Left ventricle myocardium superior (tissue), 1 donor: ENCODE measurements at regions not wholly inside any gene's neighbourhood (a gene's known extent, or its start where the extent isn't known, plus 50 kb on each side); places are given as distances from the start of the nearest gene placed in this dataset.

ENCODE experiments used
- ATAC-seq: fragments of 200-7000 bp; cut with Tn5 transposase; one replicate; pipeline ENCODE4 v1.9.1; 2020; ENCODE audit warnings: mild to moderate bottlenecking, moderate library complexity
- DNase-seq: peaks from one replicate; pipeline ENCODE4 v3.0.0-alpha.2; 2020
- intact Hi-C: fragments of 100-400 bp; cut with micrococcal nuclease; formaldehyde crosslinking; loops from one replicate; pipeline ENCODE4 v1.11.0; 2022
- donor health status: DM: no; HTN: yes; CAD: no; lungs with severe emphysema.

DNA sequence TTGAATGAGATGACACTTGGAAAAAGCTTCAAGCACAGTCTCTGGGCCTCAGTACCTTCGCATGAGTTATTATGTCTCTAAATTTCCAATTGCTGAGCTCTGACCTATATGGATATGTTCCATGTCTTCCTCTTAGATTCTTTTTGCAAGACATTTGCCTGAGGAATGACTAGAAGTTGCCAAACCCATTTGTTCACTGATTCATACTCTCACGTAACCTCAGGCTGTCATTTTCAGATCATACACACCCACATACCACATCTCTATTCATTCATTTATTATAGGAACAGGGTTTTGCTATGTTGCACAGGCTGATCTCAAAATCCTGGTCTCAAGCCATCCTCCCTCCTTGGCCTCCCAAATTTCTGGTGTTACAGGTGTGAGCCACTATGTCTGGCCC, 2137.1 kb upstream of the TENM3 start:
- ATAC-seq (no peak), DNase-seq (no peak)
- intact Hi-C loops = no loop called here

DNA sequence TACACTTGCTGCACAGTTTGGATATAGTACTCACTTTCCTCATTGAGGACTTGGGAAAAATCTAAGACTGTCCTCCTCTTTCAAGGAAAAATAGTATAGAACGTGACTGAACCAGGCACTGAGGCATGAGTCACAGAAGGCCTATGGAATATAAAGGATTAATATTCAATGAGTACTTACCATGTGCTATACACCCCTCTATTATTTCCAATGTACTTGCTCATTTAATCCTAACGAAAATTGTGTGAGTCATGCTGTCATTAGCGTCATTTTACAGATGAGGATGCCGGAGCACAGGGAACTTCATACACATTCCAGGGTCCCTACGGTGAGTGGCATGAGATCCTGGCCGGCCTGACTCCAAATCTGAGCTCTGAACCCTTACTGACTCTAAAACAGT, 2136.2 kb upstream of the TENM3 start:
- intact Hi-C loops = no loop called here
- DNase-seq (no peak), ATAC-seq (no peak)

DNA sequence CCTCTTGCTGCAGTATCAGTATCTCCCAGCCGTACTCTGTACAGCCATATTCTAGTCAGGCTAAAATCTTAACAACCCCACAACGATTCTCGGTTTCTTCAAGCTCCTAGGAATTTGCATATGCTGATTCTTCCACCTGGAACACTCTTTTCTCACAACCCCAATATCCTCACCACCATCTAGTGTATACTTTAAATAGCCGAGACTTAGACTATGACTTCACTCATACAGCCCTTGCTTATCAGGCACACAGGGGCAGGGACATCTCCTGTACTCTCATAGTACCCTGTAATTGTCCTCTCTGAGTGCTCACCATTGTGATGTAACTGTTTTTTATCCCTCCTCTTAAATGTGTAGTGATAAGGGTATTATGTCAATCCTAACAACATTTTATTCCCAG, 2126.4 kb upstream of the TENM3 start:
- ATAC-seq (no peak), DNase-seq (no peak)
- intact Hi-C loops = no loop called here

DNA sequence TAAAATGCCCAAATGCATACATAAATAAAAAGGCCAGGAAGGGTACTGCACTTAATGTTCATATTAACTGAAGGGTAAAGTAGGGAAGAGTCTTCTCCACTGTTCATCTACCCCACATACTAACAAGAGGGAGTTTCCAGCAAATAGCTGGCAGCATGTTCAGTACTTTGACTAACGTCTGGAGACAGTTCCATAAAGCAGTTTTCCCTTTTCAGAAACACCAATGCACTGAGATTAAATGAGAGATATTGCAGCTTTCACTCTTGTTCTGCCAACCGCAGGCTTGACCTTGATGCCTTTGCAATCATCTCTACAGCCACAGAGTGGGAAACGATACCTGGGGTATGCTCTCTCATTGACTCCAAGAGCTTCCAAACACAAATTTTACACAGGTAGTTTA, 2123.1 kb upstream of the TENM3 start:
- DNase-seq (no peak), ATAC-seq (no peak)
- intact Hi-C loops = no loop called here

DNA sequence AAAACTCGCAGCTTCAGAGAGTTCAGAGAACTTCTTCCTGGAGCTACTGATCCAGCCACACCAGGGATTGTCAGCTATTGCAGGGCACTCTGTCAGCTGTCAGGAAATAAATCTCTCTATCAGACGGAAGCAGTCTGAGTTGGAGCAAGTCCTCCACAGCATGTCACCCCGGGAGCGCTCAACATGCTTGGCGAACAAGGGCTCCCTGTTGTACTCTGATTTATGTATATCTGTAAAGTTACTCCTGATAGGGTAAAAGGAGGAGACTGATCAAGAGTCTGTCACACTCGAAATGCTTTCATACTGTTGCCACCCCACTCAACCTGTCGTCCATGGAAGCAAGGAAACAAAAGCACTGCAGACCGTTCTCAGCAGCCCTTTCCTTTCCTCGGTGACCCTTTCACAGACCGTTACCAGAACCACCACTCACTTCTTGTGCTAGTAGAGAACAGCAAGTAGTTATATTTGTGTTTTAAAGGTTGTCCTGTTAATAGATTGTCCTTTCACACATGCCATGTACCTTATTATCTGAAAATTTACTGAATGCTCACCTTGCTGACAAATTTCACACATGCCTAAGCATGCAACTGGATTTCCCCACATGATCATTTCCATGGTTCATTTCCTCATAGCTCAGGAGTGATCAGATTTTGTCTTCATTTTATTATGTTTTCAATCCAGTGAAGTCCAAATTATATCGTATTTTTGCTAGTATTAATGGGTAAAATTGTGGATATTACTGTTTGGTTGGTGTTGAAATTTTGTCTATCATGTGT, 2108.9 kb upstream of the TENM3 start:
- no peak for ATAC-seq
- DNase-seq = no peak
- intact Hi-C loops = no loop called here

DNA sequence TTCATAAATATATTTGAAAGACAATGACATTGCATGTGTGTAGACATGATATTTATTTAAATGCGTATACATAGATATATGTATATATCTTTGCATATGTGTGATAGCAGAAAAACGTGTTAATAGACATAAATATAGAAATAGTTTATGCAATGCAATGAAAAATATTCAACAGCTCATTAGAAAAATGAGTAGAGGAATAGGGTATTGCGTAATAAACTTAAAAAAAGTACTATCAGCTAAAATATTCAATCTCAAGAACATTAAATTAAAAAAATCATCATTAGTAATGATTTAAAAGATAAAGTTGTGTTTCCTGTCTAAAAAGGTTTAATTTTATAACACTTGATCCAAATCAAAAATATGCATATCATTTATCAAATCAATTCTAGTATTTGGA, 2101.5 kb upstream of the TENM3 start:
- ATAC-seq (no peak), DNase-seq (no peak)
- intact Hi-C loops = no loop called here

DNA sequence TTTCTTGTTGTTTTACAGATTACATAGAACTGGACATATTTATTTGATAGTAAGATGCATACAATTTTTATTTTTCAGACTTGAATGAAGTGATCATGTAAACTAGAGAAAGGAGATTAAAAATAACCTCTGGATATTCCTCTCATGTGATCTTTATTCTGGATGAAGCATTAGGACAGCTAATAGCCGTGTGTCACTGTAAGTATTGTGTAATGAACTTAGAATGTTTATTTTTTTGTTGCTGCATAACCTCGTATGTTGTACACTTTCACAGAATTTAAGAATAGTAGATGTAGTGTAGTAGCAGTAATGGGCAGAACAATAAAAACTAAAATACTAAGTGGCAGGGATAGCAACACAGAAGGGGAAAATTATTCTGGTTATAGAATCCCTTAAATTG, 2094.5 kb upstream of the TENM3 start:
- ATAC-seq = no peak
- intact Hi-C loops = no loop called here
- no peak for DNase-seq

DNA sequence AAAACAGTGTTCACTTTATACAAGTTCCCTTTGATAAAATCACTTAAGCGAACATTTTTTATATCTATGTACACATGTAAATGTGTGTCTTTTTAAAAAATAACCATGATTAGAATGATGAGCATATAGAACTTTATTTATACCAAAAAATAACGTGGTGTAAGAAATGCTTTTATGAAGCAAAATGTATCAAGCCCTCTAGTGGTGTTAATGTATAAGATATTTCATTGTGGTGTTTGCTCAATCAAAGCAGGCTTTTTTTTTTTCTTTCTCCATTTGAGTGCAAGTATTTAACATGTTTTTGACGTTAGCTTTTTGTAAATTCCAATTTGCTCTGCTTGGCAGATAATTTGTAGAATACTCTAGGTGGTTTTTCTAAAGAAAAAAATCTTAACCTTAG, 2092.4 kb upstream of the TENM3 start:
- intact Hi-C loops = no loop called here
- no peak for DNase-seq
- no peak for ATAC-seq

DNA sequence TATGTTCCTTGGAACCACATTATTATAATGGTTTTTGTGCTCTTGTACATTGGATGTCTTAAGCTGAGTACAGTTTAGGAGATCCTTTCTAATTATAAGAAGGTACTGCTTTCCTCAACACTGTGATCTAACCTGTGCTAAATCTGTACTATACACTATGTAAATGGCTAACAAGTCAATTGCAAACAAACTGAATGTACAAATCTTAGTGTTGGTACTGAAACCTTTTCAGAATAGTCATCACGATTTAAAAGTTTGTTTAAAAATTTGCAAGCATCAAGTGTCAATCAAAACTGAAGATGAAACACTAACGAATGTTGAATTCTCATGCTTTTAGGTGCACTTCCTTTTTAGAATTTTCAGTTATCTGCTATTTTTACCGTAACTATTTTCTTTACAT, 2090.4 kb upstream of the TENM3 start:
- DNase-seq = no peak
- no peak for ATAC-seq
- intact Hi-C loops = no loop called here

DNA sequence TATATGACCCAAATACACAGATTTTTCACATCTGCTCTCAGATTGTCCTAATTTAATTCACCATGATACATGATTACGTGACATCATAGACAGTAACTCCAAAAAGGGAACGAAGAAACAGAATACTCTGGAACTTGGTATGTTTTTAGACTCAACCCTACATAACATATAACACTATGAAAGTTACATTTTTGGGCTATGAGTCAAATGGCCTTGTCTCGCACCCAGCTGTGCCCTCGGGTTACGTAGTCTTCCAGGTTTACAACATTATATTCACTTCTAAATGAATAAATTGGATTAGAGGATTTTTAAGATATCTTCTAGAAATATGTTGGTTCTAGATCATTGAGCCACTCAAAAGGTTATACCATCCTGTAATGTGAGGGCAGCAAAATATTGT, 2089.6 kb upstream of the TENM3 start:
- ATAC-seq (no peak), DNase-seq (no peak)
- intact Hi-C loops = no loop called here

DNA sequence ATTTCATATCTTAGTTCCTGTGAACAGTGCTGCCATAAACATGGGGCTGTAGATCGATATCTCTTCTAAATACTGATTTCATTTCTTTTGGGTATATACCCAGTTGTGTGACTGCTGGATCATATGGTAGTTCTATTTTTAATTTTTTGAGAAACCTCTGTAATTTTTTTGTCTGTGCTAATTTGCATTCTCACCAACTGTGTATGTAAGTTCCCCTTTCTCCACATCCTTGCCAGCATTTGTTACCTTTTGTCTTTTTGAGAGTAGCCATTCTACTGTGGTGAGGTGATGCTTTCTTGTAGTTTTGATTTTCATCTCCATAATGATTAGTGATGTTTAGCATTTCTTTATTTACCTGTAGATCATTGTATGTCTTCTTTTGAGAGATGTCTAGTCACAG, 2086.5 kb upstream of the TENM3 start:
- DNase-seq (no peak), ATAC-seq (no peak)
- intact Hi-C loops = no loop called here

DNA sequence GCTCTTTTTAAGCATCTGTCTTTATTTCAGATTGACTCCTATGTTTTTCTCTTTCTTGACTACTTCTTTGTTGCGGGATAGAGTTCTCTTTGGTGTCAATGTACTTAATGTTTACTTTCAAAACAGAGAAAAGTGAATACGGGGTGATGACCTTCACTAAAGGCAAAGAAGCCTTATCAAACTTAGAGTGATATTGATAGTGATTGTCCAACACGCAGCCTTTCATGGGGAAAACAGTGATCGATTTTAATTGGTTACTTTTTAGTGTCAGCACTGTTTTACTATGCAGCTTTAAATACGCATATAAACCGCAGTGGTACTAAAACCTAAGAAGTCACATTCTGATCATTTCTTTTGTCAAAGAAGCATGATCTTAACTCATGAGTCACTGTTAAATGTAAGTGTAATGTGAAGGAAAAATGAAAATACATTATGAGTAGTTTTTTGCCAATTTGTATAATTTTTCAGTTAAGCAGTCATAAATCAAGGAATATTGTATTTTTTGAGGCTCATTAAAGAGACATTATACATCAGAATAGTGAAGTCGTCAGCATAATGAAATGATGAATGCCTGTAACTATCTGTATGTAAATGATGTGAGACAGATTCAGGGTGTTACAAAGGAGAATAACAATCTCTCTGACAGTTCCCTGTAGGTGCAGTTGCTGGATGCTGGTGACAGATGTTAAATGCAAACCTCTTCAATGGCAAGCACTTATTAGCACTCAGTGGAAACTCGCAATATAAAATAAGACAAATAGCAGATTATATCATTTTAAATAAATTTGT, 2082.8 kb upstream of the TENM3 start:
- ATAC-seq (no peak), DNase-seq (no peak)
- intact Hi-C loops = no loop called here

DNA sequence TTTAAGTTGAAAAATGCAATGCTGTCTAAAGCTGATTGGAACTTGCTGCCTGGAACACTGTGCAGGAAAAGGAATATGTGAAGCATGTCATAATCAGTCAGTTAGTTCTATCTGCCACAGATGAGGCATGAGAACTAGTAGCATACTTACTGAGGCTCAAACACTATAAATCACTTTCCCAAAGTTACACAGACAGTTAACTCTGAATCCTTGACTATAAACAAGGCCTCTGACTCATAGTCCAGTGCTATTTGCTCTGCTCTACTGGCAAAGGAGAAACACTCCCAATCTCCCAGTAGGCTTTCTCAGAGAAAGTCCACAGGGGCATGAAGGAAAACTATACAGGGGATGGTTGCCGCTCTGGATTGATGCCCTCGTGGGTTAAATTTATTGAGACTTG, 2078.4 kb upstream of the TENM3 start:
- ATAC-seq (no peak), DNase-seq (no peak)
- intact Hi-C loops = no loop called here

DNA sequence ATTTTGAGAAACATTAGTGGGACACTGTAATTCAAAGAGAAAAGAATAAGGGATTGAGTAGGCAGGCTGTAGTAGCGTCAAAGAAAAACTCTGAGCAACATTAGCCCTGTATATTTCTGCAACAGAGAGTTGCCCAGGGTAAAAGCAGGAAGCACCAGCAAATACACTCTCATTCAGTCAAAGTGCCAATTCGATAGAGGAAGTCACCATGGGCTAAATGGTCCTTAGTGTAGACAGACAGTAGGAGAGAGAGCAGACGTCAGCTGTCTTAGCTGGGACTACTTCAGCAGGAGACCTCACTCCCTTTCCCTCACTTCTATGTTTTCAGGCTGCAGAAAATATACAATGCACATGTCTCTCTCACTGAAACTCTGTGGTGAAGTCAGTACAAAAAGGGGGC, 2073.8 kb upstream of the TENM3 start:
- intact Hi-C loops = no loop called here
- no peak for DNase-seq
- no peak for ATAC-seq

DNA sequence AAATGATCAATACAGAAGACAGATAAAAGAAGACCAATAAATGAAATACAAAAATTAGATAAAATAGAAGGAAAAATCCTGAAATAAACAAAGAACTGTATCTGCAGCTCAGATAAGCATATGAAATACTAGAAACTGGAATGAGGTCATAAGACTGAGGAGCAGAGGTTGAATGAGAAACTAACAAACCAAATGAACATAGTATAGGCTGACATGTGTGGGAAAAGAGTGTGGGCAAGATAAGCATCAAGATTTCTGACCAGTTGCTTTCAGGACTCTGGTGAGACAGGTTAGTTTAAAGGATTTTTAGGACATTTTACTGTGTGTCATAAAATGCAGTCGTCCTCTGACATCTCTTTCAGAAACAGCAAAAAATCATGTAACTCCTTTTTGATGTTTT, 2073.2 kb upstream of the TENM3 start:
- no peak for DNase-seq
- no peak for ATAC-seq

DNA sequence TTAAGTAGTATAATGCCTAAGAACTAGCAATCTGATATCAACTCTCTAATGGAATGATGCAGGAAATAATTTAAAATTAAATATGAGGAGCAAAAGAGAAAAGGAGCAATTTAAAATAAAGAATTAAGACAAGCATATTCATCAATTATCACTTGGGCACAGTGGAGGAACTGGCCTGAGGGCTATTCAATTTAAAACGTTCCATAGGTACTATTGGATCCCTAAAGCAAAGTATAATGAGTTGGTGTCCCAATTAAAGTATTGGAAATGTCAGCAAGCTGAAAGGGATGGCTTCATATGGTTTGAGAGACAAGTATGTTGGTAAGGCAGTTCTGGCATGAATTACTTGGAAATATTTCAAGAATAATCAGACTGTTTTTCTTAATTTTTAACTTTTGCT, 2064.1 kb upstream of the TENM3 start:
- intact Hi-C loops = no loop called here
- ATAC-seq (no peak), DNase-seq (no peak)

More for the DNA sequence above, 2073.2 kb upstream of the TENM3 start:
- intact Hi-C loops = no loop called here

DNA sequence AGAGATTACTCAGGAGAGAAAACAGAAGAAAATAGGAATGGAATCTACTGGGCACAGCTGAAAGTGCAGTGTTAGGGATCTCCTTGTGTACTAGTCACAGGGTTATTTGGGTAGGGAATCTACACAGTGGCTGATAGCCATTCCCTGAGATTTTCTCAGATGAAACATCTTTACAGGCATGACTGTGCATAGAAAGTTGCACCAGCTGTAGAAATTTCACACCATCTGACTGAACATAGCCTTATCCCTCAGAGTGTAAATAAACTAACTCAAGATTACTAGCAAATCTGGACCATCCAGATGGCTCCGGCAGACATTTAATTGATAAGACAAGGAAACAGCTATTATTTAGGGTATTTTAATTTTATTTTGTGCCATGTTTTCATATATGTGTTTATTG, 2053.5 kb upstream of the TENM3 start:
- intact Hi-C loops = no loop called here
- ATAC-seq (no peak), DNase-seq (no peak)

DNA sequence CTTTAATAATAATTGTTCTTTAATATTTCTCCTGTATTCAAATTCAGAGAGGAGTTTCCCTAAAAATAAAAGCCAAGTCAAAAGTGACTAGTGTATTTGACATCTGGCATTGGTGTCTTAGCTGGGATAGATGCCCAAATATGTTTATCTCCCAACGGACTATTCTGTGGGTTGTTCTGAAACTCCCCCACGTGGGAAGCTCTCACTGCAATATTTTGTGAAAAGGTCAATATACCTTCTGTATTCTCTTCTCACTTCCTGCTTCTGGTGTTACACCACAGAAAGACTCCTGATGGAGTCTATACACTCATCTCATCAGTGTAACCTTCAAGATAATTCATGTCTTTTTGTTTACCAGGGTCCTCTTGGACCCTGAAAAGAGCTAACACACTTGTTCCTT, 2052.8 kb upstream of the TENM3 start:
- no peak for DNase-seq
- intact Hi-C loops = no loop called here
- no peak for ATAC-seq

DNA sequence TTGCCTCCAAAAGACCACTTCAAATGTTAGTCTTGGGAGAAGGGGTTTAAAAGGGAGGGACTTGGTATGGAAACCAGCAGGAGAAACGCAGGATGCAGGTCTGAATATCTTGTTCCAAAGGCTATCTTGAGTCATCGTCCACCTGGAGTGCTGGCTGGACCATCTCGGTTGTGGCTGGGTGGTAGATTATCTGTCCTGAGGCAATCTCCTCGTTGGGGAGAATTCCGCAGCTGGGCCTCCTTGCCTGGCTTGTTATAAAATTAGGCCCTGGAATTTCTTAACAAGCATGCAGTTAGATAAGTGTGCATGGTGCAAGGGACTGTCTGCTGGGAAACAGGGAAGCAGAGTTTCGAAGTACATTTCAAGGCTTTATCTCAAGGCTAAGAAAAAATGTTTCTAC, 2045.7 kb upstream of the TENM3 start:
- ATAC-seq (no peak), DNase-seq (no peak)
- intact Hi-C loops = no loop called here

DNA sequence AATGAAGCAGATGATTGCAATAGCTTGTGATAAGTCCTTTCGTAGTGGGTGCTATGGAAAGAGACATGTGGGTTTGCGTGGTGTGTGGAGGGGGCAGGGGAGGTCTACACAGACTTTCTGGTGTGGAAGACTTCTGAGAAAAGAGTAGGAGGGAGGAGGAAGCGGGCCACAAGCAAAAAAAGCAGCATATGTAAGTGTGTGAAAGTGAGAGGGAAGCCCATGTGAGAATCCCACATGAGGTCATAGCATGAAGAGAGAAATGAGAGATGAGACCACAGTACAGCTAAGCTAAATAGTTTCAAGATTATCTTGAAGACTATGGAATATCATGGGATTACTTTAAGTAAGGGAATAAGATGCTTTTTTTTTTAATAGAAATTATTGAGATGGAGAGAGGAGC, 2039.9 kb upstream of the TENM3 start:
- intact Hi-C loops = no loop called here
- DNase-seq = no peak
- ATAC-seq = no peak

DNA sequence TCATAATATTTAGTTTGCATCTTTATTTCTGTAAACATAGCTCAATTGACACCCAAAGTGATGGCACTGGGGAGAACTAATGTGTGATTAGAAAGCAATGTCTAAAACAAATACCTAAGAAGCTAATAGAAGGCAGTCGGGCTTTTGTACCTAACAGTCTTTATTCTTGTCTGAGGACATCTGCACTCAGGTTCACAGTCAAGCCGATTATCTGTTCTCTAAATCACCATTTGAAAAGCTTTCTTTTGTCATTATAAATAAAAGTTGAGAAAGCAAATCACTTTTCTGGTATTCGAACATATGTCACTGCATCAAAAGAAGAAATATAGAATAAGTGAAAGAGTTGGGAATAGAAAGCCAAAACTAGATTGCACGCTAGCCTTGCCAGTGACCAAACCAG, 2037.9 kb upstream of the TENM3 start:
- DNase-seq (no peak), ATAC-seq (no peak)
- intact Hi-C loops = no loop called here
